Activated CD4-positive, alpha-beta memory T cell treated with anti-CD3 and anti-CD28 coated beads for 36 hours (primary cell): ENCODE measurements at regions not wholly inside any gene's neighbourhood (a gene's known extent, or its start where the extent isn't known, plus 50 kb on each side); places are given as distances from the start of the nearest gene placed in this dataset.

ENCODE experiments used
- CTCF ChIA-PET: fragments of 350-600 bp; sonication (Branson Sonifier 250); formaldehyde crosslinking; loops from one replicate; lab custom pipeline; 2021; ENCODE audit warnings: antibody characterized with exemption, inconsistent platforms; lab: Charles Lee
- POLR2A ChIA-PET: fragments of 350-600 bp; sonication (Branson Sonifier 250); formaldehyde crosslinking; loops from one replicate; lab custom pipeline; 2021; ENCODE audit warnings: antibody characterized with exemption; lab: Charles Lee
- DNase-seq: peaks from one replicate; pipeline ENCODE4 v3.0.0-alpha.2; 2020
- H3K27ac Mint-ChIP-seq: one replicate; pipeline ENCODE4 v1.8.0; 2021; ENCODE audit warnings: mixed read lengths
- H3K27me3 Mint-ChIP-seq: one replicate; pipeline ENCODE4 v1.8.0; 2021; ENCODE audit warnings: mixed read lengths
- H3K36me3 Mint-ChIP-seq: one replicate; pipeline ENCODE4 v1.8.0; 2021; ENCODE audit warnings: mixed read lengths
- H3K4me1 Mint-ChIP-seq: one replicate; pipeline ENCODE4 v1.8.0; 2021; ENCODE audit warnings: low read depth, mixed read lengths
- H3K4me3 Mint-ChIP-seq: one replicate; pipeline ENCODE4 v1.8.0; 2021; ENCODE audit warnings: mild to moderate bottlenecking, mixed read lengths
- H3K9me3 Mint-ChIP-seq: one replicate; pipeline ENCODE4 v1.8.0; 2021; ENCODE audit warnings: mixed read lengths
- intact Hi-C: fragments of 100-400 bp; cut with micrococcal nuclease; formaldehyde crosslinking; loops from one replicate; pipeline ENCODE4 v1.15.1; 2023

GRCh38 chr6:50608421-50608820, 104.9 kb upstream of the TFAP2D start:
- no peaks in the 10 kb centered on the region for H3K9me3 Mint-ChIP-seq
- H3K36me3 Mint-ChIP-seq = no peaks in the 10 kb centered on the region
- H3K27ac Mint-ChIP-seq = no peak overlapping the region
- no peak overlapping the region for H3K4me3 Mint-ChIP-seq
- intact Hi-C loops = no loop called here
- H3K27me3 Mint-ChIP-seq = no peaks in the 10 kb centered on the region
- POLR2A ChIA-PET = no interaction called here
- CTCF ChIA-PET = no interaction called here
- H3K4me1 Mint-ChIP-seq = no peaks in the 10 kb centered on the region
- DNase-seq = no peak

GRCh38 chr6:50610562-50610961, 102.8 kb upstream of the TFAP2D start:
- intact Hi-C loops = no loop called here
- Mint-ChIP-seq H3K36me3 (no peaks in the 10 kb centered on the region), H3K9me3 (no peaks in the 10 kb centered on the region), H3K27ac (no peak overlapping the region), H3K27me3 (no peaks in the 10 kb centered on the region), H3K4me1 (no peaks in the 10 kb centered on the region), H3K4me3 (no peak overlapping the region)
- CTCF ChIA-PET = no interaction called here
- no peak for DNase-seq
- POLR2A ChIA-PET = no interaction called here

GRCh38 chr6:50635429-50635828, 77.9 kb upstream of the TFAP2D start:
- Mint-ChIP-seq H3K9me3 (peaks cover 6% of the 10 kb centered on the region), H3K27ac (no peak overlapping the region), H3K4me3 (no peak overlapping the region), H3K27me3 (no peaks in the 10 kb centered on the region), H3K4me1 (no peaks in the 10 kb centered on the region), H3K36me3 (no peaks in the 10 kb centered on the region)
- POLR2A ChIA-PET = no interaction called here
- CTCF ChIA-PET = no interaction called here
- intact Hi-C loops = no loop called here
- DNase-seq = no peak

GRCh38 chr6:50637267-50637666, 76.1 kb upstream of the TFAP2D start:
- peaks cover 6% of the 10 kb centered on the region for H3K9me3 Mint-ChIP-seq

GRCh38 chr6:50649086-50649485, 64.2 kb upstream of the TFAP2D start:
- no peak for DNase-seq
- Mint-ChIP-seq H3K9me3 (peaks cover 31% of the 10 kb centered on the region), H3K27me3 (no peaks in the 10 kb centered on the region), H3K4me1 (no peaks in the 10 kb centered on the region), H3K27ac (no peak overlapping the region), H3K36me3 (no peaks in the 10 kb centered on the region), H3K4me3 (no peak overlapping the region)
- intact Hi-C loops = no loop called here
- POLR2A ChIA-PET = no interaction called here
- CTCF ChIA-PET = no interaction called here

More at GRCh38 chr6:50637267-50637666, 76.1 kb upstream of the TFAP2D start:
- Mint-ChIP-seq H3K4me1 (no peaks in the 10 kb centered on the region), H3K36me3 (no peaks in the 10 kb centered on the region), H3K27ac (no peak overlapping the region), H3K4me3 (no peak overlapping the region), H3K27me3 (no peaks in the 10 kb centered on the region)
- DNase-seq = no peak
- ChIA-PET POLR2A (no interaction called here), CTCF (no interaction called here)
- intact Hi-C loops = no loop called here

GRCh38 chr6:50653253-50653652, 60.1 kb upstream of the TFAP2D start:
- CTCF ChIA-PET = no interaction called here
- Mint-ChIP-seq H3K27me3 (no peaks in the 10 kb centered on the region), H3K36me3 (no peaks in the 10 kb centered on the region), H3K4me1 (no peaks in the 10 kb centered on the region), H3K9me3 (peaks cover 19% of the 10 kb centered on the region), H3K4me3 (no peak overlapping the region), H3K27ac (no peak overlapping the region)
- intact Hi-C loops = no loop called here
- no peak for DNase-seq
- POLR2A ChIA-PET = no interaction called here

- Mint-ChIP-seq H3K4me1 (no peaks in the 10 kb centered on the region), H3K4me3 (no peak overlapping the region), H3K9me3 (peaks cover 10% of the 10 kb centered on the region), H3K27ac (no peak overlapping the region), H3K36me3 (no peaks in the 10 kb centered on the region), H3K27me3 (no peaks in the 10 kb centered on the region)
- DNase-seq = no peak
- ChIA-PET CTCF (no interaction called here), POLR2A (no interaction called here)
- intact Hi-C loops = no loop called here
Measured at GRCh38 chr6:50654155-50654554, 59.2 kb upstream of the TFAP2D start.

- H3K27ac Mint-ChIP-seq = no peak overlapping the region
- peaks cover 2% of the 10 kb centered on the region for H3K9me3 Mint-ChIP-seq
- no peaks in the 10 kb centered on the region for H3K4me1 Mint-ChIP-seq
- intact Hi-C loops = no loop called here
- CTCF ChIA-PET = interaction anchor here (1.0 kb wide), 1 partner anchor 527 kb away, joined by 5 read pairs; no protein-coding TSS in a partner anchor
- H3K27me3 Mint-ChIP-seq = no peaks in the 10 kb centered on the region
- POLR2A ChIA-PET = no interaction called here
- H3K4me3 Mint-ChIP-seq = no peak overlapping the region
- no peak for DNase-seq
- no peaks in the 10 kb centered on the region for H3K36me3 Mint-ChIP-seq
Measured at GRCh38 chr6:50655848-50656453, 57.4 kb upstream of the TFAP2D start.

GRCh38 chr6:50657513-50657912, 55.8 kb upstream of the TFAP2D start:
- Mint-ChIP-seq H3K27me3 (no peaks in the 10 kb centered on the region), H3K9me3 (peaks cover 2% of the 10 kb centered on the region), H3K27ac (no peak overlapping the region), H3K4me1 (no peaks in the 10 kb centered on the region), H3K36me3 (no peaks in the 10 kb centered on the region), H3K4me3 (no peak overlapping the region)
- DNase-seq = no peak
- POLR2A ChIA-PET = no interaction called here
- CTCF ChIA-PET = no interaction called here
- intact Hi-C loops = no loop called here

GRCh38 chr6:50658561-50658960, 54.8 kb upstream of the TFAP2D start:
- intact Hi-C loops = no loop called here
- Mint-ChIP-seq H3K36me3 (no peaks in the 10 kb centered on the region), H3K27ac (no peak overlapping the region), H3K4me3 (no peak overlapping the region), H3K27me3 (no peaks in the 10 kb centered on the region), H3K4me1 (no peaks in the 10 kb centered on the region), H3K9me3 (peaks cover 2% of the 10 kb centered on the region)
- ChIA-PET CTCF (no interaction called here), POLR2A (no interaction called here)
- no peak for DNase-seq

- intact Hi-C loops = no loop called here
- no peaks in the 10 kb centered on the region for H3K36me3 Mint-ChIP-seq
- DNase-seq = no peak
- POLR2A ChIA-PET = no interaction called here
- no peak overlapping the region for H3K27ac Mint-ChIP-seq
- no peak overlapping the region for H3K4me3 Mint-ChIP-seq
- no peaks in the 10 kb centered on the region for H3K27me3 Mint-ChIP-seq
- CTCF ChIA-PET = no interaction called here
- no peaks in the 10 kb centered on the region for H3K9me3 Mint-ChIP-seq
- no peaks in the 10 kb centered on the region for H3K4me1 Mint-ChIP-seq
Measured at GRCh38 chr6:50661636-50662035, 51.7 kb upstream of the TFAP2D start.
